GM12878 (cell line): ENCODE measurements at regions not wholly inside any gene's neighbourhood (a gene's known extent, or its start where the extent isn't known, plus 50 kb on each side); places are given as distances from the start of the nearest gene placed in this dataset.

ENCODE experiments used
- BHLHE40 ChIP-seq, 2 experiments: fragments of 450-650 bp in 1 of 2; IDR thresholded peaks; 2 replicates each; pipeline ENCODE4 v1.6.1; 2011 to 2017; ENCODE audit warnings: low read depth in 2 of 2, borderline replicate concordance in 1 of 2, improper control_type of control experiment in 1 of 2, low read length in 1 of 2, mild to moderate bottlenecking in 1 of 2
- CEBPZ ChIP-seq: fragments of 150-350 bp; IDR thresholded peaks from 2 replicates; pipeline ENCODE4 v1.6.1; 2016; ENCODE audit warnings: low read depth, low read length
- CTCF ChIP-seq, 3 experiments: IDR thresholded peaks in 2 of 3; conservative IDR thresholded peaks in 1 of 3; 2 replicates each; pipeline ENCODE4 v1.5.1; 2011; ENCODE audit warnings: low read depth in 3 of 3, low read length in 3 of 3, mild to moderate bottlenecking in 3 of 3, control low read depth in 2 of 3, moderate library complexity in 2 of 3, inconsistent platforms in 1 of 3, mixed read lengths in 1 of 3; ENCODE audit not compliant: control insufficient read depth in 2 of 3, insufficient read depth in 1 of 3; ENCODE audit errors: extremely low read depth in 1 of 3
- EP300 ChIP-seq, 2 experiments: fragments of 150-350 bp in 1 of 2; IDR thresholded peaks; 2 replicates each; pipeline ENCODE4 v1.6.1; 2011 to 2012; ENCODE audit warnings: low read depth in 2 of 2, low read length in 2 of 2, borderline replicate concordance in 1 of 2, improper control_type of control experiment in 1 of 2, inconsistent platforms in 1 of 2; ENCODE audit not compliant: control insufficient read depth in 1 of 2
- GABPA ChIP-seq: IDR thresholded peaks from 2 replicates; pipeline ENCODE4 v1.6.1; 2014; ENCODE audit warnings: antibody characterized with exemption, low read depth, mild to moderate bottlenecking, inconsistent platforms
- NFIC ChIP-seq: IDR thresholded peaks from 2 replicates; pipeline ENCODE4 v1.6.1; 2012; ENCODE audit warnings: low read depth, mild to moderate bottlenecking, inconsistent platforms, low read length, moderate library complexity
- POLR2AphosphoS5 ChIP-seq: IDR thresholded peaks from 2 replicates; pipeline ENCODE4 v1.6.1; 2011; ENCODE audit warnings: mild to moderate bottlenecking, low read length, inconsistent platforms
- RCOR1 ChIP-seq: conservative IDR thresholded peaks from 2 replicates; pipeline ENCODE4 v1.6.1; 2012; ENCODE audit warnings: low read depth, low read length, improper control_type of control experiment
- REST ChIP-seq: IDR thresholded peaks from 2 replicates; pipeline ENCODE4 v1.6.1; 2012; ENCODE audit warnings: mild to moderate bottlenecking, low read depth, low read length
- STAT1 ChIP-seq: fragments of 450-650 bp; conservative IDR thresholded peaks from 2 replicates; pipeline ENCODE4 v1.6.1; 2014; ENCODE audit warnings: antibody characterized with exemption, mild to moderate bottlenecking
- TBL1XR1 ChIP-seq: IDR thresholded peaks from 2 replicates; pipeline ENCODE4 v1.6.1; 2012; ENCODE audit warnings: low read depth, low read length, improper control_type of control experiment

- TF ChIP-seq POLR2AphosphoS5 (no peak), CTCF (IDR thresholded peaks at IDR 0.05 in 2 of 3, conservative IDR thresholded peaks at IDR 0.05 in 1 of 3; ENCODE audit: control insufficient read depth in 2 of 3, extremely low read depth in 1 of 3, insufficient read depth in 1 of 3, low read depth in 3 of 3, low read length in 3 of 3) (no peak), STAT1 (no peak), BHLHE40 (IDR thresholded peaks at IDR 0.05; ENCODE audit: borderline replicate concordance in 1 of 2, low read depth in 2 of 2, low read length in 1 of 2) (no peak), EP300 (IDR thresholded peaks at IDR 0.05; ENCODE audit: borderline replicate concordance in 1 of 2, control insufficient read depth in 1 of 2, low read depth in 2 of 2, low read length in 2 of 2) (no peak), CEBPZ (no peak), REST (no peak), RCOR1 (no peak), GABPA (no peak), TBL1XR1 (no peak), NFIC (no peak)
These were observed 281.1 kb downstream of the MAP2K6 start for GRCh38 chr17:69695646-69696045.
